ENCODE measurements at regions not wholly inside any gene's neighbourhood (a gene's known extent, or its start where the extent isn't known, plus 50 kb on each side); places are given as distances from the start of the nearest gene placed in this dataset.

DNA sequence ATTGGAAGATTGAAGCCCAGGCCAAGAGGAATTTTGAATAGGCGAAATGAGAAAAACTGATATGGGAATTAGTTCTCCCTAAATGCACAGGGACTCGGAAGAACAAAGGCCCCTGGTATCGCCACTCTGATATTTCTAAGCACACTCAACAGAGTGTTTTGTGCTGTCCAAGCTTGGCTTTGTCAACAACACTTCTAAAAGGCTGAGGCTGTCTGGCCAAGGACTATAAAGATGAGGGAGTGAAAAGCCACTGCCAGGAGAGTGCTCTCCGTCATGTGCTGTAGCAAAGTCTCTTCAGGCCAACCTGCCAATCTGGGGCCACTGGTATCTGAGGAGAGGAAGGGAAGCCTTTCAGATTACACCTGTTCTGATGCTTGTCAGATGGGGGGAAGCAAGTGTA, 611.2 kb upstream of the PIK3C3 start:
- Histone ChIP-seq H4K20me1 (ENCODE audit: low read depth) (no peaks in the 10 kb centered on the region), H3K9me3 (ENCODE audit: low read depth) (no peaks in the 10 kb centered on the region), H3K4me3 (no peak overlapping the region), H3K4me2 (no peak overlapping the region), H3K4me1 (peaks cover 6% of the 10 kb centered on the region), H3F3A (ENCODE audit: low read depth) (no peaks in the 10 kb centered on the region), H3K79me2 (ENCODE audit: low read depth) (no peaks in the 10 kb centered on the region), H3K27me3 (no peaks in the 10 kb centered on the region), H3K9ac (no peak overlapping the region), H2AFZ (replicated peaks) (no peak overlapping the region), H3K27ac (no peak overlapping the region), H3K36me3 (no peaks in the 10 kb centered on the region)
- DNase-seq (ENCODE audit: low spot score): no peak
- no peak overlapping the region for H3K4me3 Mint-ChIP-seq
- peaks cover 8% of the 10 kb centered on the region for H3K4me1 Mint-ChIP-seq
- no peaks in the 10 kb centered on the region for H3K36me3 Mint-ChIP-seq
- H3K27me3 Mint-ChIP-seq (ENCODE audit: insufficient read depth, low read depth): no peaks in the 10 kb centered on the region
- H3K9me3 Mint-ChIP-seq: peaks cover 2% of the 10 kb centered on the region
- TF ChIP-seq EZH2phosphoT487 (IDR thresholded peaks at IDR 0.05) (no peak), EZH2 (IDR thresholded peaks at IDR 0.05) (no peak)
- TF ChIP-seq, protein P1, sequence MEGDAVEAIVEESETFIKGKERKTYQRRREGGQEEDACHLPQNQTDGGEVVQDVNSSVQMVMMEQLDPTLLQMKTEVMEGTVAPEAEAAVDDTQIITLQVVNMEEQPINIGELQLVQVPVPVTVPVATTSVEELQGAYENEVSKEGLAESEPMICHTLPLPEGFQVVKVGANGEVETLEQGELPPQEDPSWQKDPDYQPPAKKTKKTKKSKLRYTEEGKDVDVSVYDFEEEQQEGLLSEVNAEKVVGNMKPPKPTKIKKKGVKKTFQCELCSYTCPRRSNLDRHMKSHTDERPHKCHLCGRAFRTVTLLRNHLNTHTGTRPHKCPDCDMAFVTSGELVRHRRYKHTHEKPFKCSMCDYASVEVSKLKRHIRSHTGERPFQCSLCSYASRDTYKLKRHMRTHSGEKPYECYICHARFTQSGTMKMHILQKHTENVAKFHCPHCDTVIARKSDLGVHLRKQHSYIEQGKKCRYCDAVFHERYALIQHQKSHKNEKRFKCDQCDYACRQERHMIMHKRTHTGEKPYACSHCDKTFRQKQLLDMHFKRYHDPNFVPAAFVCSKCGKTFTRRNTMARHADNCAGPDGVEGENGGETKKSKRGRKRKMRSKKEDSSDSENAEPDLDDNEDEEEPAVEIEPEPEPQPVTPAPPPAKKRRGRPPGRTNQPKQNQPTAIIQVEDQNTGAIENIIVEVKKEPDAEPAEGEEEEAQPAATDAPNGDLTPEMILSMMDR (IDR thresholded peaks at IDR 0.05): no peak
- H3K27ac Mint-ChIP-seq: no peak overlapping the region

DNA sequence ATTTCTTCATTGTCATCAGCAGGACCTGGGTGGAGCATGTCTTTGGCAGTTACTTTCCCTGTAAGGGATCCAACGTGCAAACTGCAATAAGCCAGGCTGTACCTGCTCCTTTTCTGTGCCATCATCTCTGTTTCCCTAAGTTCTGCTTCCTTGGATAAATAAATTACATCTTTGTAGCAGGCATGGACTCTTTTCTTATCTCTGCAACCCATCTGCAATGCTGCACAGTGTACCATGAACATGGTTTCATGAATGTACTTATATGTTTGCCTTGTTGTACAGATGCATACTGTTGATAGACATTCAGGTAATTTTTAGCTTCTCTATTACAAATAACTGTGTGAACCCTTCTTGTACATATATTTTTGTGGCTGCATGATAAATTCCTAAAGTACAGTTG, 616.7 kb upstream of the PIK3C3 start:
- Histone ChIP-seq H3K4me2 (no peak overlapping the region), H3K9me3 (ENCODE audit: low read depth) (peaks cover 2% of the 10 kb centered on the region), H3K4me1 (peaks cover 12% of the 10 kb centered on the region), H2AFZ (replicated peaks) (no peak overlapping the region), H3K36me3 (no peaks in the 10 kb centered on the region), H3K27ac (no peak overlapping the region), H3K9ac (no peak overlapping the region), H3F3A (ENCODE audit: low read depth) (no peaks in the 10 kb centered on the region), H3K79me2 (ENCODE audit: low read depth) (no peaks in the 10 kb centered on the region), H3K27me3 (no peaks in the 10 kb centered on the region), H4K20me1 (ENCODE audit: low read depth) (no peaks in the 10 kb centered on the region), H3K4me3 (no peak overlapping the region)
- no peaks in the 10 kb centered on the region for H3K27me3 Mint-ChIP-seq (ENCODE audit: insufficient read depth, low read depth)
- H3K36me3 Mint-ChIP-seq: no peaks in the 10 kb centered on the region
- no peak for DNase-seq (ENCODE audit: low spot score)
- TF ChIP-seq, protein P1 (IDR thresholded peaks at IDR 0.05): no peak
- TF ChIP-seq EZH2 (IDR thresholded peaks at IDR 0.05) (no peak), EZH2phosphoT487 (IDR thresholded peaks at IDR 0.05) (no peak)
- H3K4me3 Mint-ChIP-seq: no peak overlapping the region
- H3K27ac Mint-ChIP-seq: no peak overlapping the region
- peaks cover 8% of the 10 kb centered on the region for H3K4me1 Mint-ChIP-seq
- H3K9me3 Mint-ChIP-seq: peaks cover 1% of the 10 kb centered on the region

DNA sequence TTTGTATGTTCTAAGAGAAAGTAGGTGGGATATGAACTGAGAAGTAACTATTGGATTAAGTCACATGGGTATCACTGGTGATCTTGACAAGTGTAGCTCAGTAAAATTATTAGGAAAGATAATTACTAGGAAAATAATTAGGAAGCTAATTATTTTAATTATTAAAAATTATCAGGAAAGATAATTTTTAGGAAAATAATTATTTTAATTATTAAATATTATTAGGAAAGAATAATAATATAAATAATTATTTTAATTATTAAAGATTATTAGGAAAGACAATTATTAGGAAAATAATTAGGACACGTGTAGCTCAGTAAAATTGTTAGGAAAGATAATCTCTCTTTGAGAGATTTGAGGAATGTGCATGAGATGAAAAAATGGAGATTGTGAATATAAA, 623.4 kb upstream of the PIK3C3 start:
- H3K36me3 ChIP-seq: no peaks in the 10 kb centered on the region
- H2AFZ ChIP-seq (replicated peaks): no peak overlapping the region
- no peaks in the 10 kb centered on the region for H3F3A ChIP-seq (ENCODE audit: low read depth)
- no peak overlapping the region for H3K4me3 ChIP-seq
- Mint-ChIP-seq H3K4me3 (no peak overlapping the region), H3K27ac (no peak overlapping the region), H3K27me3 (ENCODE audit: insufficient read depth, low read depth) (peaks cover 4% of the 10 kb centered on the region), H3K4me1 (no peaks in the 10 kb centered on the region), H3K36me3 (no peaks in the 10 kb centered on the region), H3K9me3 (peaks cover 5% of the 10 kb centered on the region)
- no peak overlapping the region for H3K4me2 ChIP-seq
- peaks cover 3% of the 10 kb centered on the region for H3K9me3 ChIP-seq (ENCODE audit: low read depth)
- H4K20me1 ChIP-seq (ENCODE audit: low read depth): no peaks in the 10 kb centered on the region
- DNase-seq (ENCODE audit: low spot score): no peak
- no peaks in the 10 kb centered on the region for H3K27me3 ChIP-seq
- no peaks in the 10 kb centered on the region for H3K79me2 ChIP-seq (ENCODE audit: low read depth)
- H3K9ac ChIP-seq: no peak overlapping the region
- H3K4me1 ChIP-seq: peaks cover 5% of the 10 kb centered on the region
- TF ChIP-seq, protein P1 (IDR thresholded peaks at IDR 0.05): no peak
- H3K27ac ChIP-seq: no peak overlapping the region

DNA sequence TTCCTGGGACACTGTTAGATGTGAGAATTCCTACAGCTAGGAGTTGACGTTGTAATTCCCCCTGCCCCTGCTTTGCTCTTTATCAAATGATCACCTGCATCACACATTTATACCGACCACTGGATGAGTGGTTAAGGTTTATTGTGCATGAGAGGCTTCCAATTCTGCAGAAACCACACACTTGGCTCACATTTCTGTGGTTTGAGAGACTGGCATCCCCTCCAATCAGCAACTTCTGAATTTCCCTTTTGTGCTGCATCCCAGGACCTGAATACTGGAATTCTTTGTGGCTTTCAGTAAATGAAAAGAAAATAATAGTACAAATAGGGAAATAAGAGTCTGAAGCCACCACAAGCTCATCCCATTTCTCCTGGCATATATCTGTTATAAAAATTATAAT, 628.7 kb upstream of the PIK3C3 start:
- Histone ChIP-seq H3K9me3 (ENCODE audit: low read depth) (no peaks in the 10 kb centered on the region), H3K4me2 (no peak overlapping the region), H3F3A (ENCODE audit: low read depth) (no peaks in the 10 kb centered on the region), H3K9ac (no peak overlapping the region), H3K4me3 (no peak overlapping the region), H3K27me3 (no peaks in the 10 kb centered on the region), H4K20me1 (ENCODE audit: low read depth) (no peaks in the 10 kb centered on the region), H3K36me3 (no peaks in the 10 kb centered on the region), H3K79me2 (ENCODE audit: low read depth) (no peaks in the 10 kb centered on the region), H2AFZ (replicated peaks) (no peak overlapping the region), H3K4me1 (no peaks in the 10 kb centered on the region), H3K27ac (no peak overlapping the region)
- Mint-ChIP-seq H3K9me3 (peaks cover 5% of the 10 kb centered on the region), H3K27me3 (ENCODE audit: insufficient read depth, low read depth) (peaks cover 4% of the 10 kb centered on the region), H3K36me3 (no peaks in the 10 kb centered on the region), H3K27ac (no peak overlapping the region), H3K4me1 (no peaks in the 10 kb centered on the region), H3K4me3 (no peak overlapping the region)
- TF ChIP-seq, protein P1 (IDR thresholded peaks at IDR 0.05): no peak
- TF ChIP-seq EZH2 (IDR thresholded peaks at IDR 0.05) (no peak), EZH2phosphoT487 (IDR thresholded peaks at IDR 0.05) (no peak)
- DNase-seq (ENCODE audit: low spot score): no peak
